GM23338 (cell line): ENCODE measurements at regions not wholly inside any gene's neighbourhood (a gene's known extent, or its start where the extent isn't known, plus 50 kb on each side); places are given as distances from the start of the nearest gene placed in this dataset.

ENCODE experiments used
- ATAC-seq: fragments of 200-7000 bp; cut with Tn5 transposase; 3 replicates; pipeline ENCODE4 v1.9.1; 2020
- DNase-seq: peaks from one replicate; pipeline ENCODE4 v3.0.0-alpha.2; 2015; ENCODE audit warnings: low spot score
- H2AFZ ChIP-seq: fragments of 200-600 bp; sonication (generic); 2 replicates; pipeline ENCODE4 v1.8.0; 2016; ENCODE audit warnings: antibody characterized with exemption, mild to moderate bottlenecking, moderate library complexity
- H3F3A ChIP-seq: fragments of 200-600 bp; sonication (generic); replicated peaks from 2 replicates; pipeline ENCODE4 v1.8.0; 2017; ENCODE audit warnings: antibody characterized with exemption, mixed run types, low read depth
- H3K27ac ChIP-seq: fragments of 200-600 bp; sonication (generic); 2 replicates; pipeline ENCODE4 v1.6.1; 2016; ENCODE audit warnings: low read depth
- H3K27me3 ChIP-seq: fragments of 200-600 bp; sonication (generic); 2 replicates; pipeline ENCODE4 v1.8.0; 2016; ENCODE audit warnings: mild to moderate bottlenecking, mixed run types, moderate library complexity; ENCODE audit not compliant: insufficient read depth
- H3K36me3 ChIP-seq: fragments of 200-600 bp; sonication (generic); 2 replicates; pipeline ENCODE4 v1.8.0; 2016; ENCODE audit warnings: mild to moderate bottlenecking; ENCODE audit not compliant: insufficient read depth
- H3K4me1 ChIP-seq: fragments of 200-600 bp; sonication (generic); 2 replicates; pipeline ENCODE4 v1.8.0; 2016; ENCODE audit warnings: mild to moderate bottlenecking, moderate library complexity; ENCODE audit not compliant: insufficient read depth
- H3K4me2 ChIP-seq: fragments of 200-600 bp; sonication (generic); 2 replicates; pipeline ENCODE4 v1.7.1; 2017; ENCODE audit warnings: mixed run types
- H3K4me3 ChIP-seq: fragments of 200-600 bp; sonication (generic); 2 replicates; pipeline ENCODE4 v1.6.1; 2016; ENCODE audit warnings: mixed run types
- H3K79me2 ChIP-seq: fragments of 200-600 bp; sonication (generic); replicated peaks from 2 replicates; pipeline ENCODE4 v1.8.0; 2017; ENCODE audit warnings: mild to moderate bottlenecking; ENCODE audit not compliant: insufficient read depth
- H3K9me2 ChIP-seq: fragments of 200-600 bp; sonication (generic); 2 replicates; pipeline ENCODE4 v1.8.0; 2017; ENCODE audit not compliant: insufficient read depth
- H4K20me1 ChIP-seq: fragments of 200-600 bp; sonication (generic); replicated peaks from 2 replicates; pipeline ENCODE4 v1.8.0; 2017; ENCODE audit warnings: mild to moderate bottlenecking; ENCODE audit not compliant: insufficient read depth
- H3K27ac Mint-ChIP-seq: 2 replicates; pipeline ENCODE4 v1.8.0; 2020; ENCODE audit warnings: inconsistent platforms, mild to moderate bottlenecking, moderate library complexity, mixed read lengths
- H3K27me3 Mint-ChIP-seq: 3 replicates; pipeline ENCODE4 v1.8.0; 2022; ENCODE audit warnings: low read depth, mild to moderate bottlenecking, moderate library complexity, mixed read lengths, inconsistent platforms; ENCODE audit not compliant: insufficient read depth, poor library complexity
- H3K36me3 Mint-ChIP-seq: 3 replicates; pipeline ENCODE4 v1.8.0; 2021; ENCODE audit warnings: low read depth, mild to moderate bottlenecking, inconsistent platforms, moderate library complexity, mixed read lengths
- H3K4me1 Mint-ChIP-seq: 3 replicates; pipeline ENCODE4 v1.8.0; 2020; ENCODE audit warnings: mild to moderate bottlenecking, inconsistent platforms, mixed read lengths
- H3K4me3 Mint-ChIP-seq: 3 replicates; pipeline ENCODE4 v1.8.0; 2021; ENCODE audit warnings: moderate library complexity, mild to moderate bottlenecking, inconsistent platforms, mixed read lengths
- H3K9me3 Mint-ChIP-seq: 3 replicates; pipeline ENCODE4 v1.8.0; 2020; ENCODE audit warnings: moderate library complexity, mild to moderate bottlenecking, inconsistent platforms, mixed read lengths
- CREB1 ChIP-seq: fragments of 250-450 bp; sonication (Bioruptor Pico); IDR thresholded peaks from 2 replicates; pipeline ENCODE4 v1.5.0; 2020; ENCODE audit warnings: low read depth, mild to moderate bottlenecking, moderate library complexity
- CTCF ChIP-seq, 2 experiments: fragments of 200-600 bp in 1 of 2; sonication (generic) in 1 of 2; conservative IDR thresholded peaks; 2 replicates each; pipeline versions ENCODE4 v1.5.1 to v1.6.1; 2016 to 2017; ENCODE audit warnings: antibody characterized with exemption in 2 of 2, low read depth in 2 of 2, mild to moderate bottlenecking in 2 of 2, moderate library complexity in 1 of 2
- ETS1 ChIP-seq: IDR thresholded peaks from 2 replicates; pipeline ENCODE4 v1.6.1; 2016; ENCODE audit warnings: antibody characterized with exemption
- EZH2 ChIP-seq: fragments of 200-600 bp; sonication (generic); IDR thresholded peaks from one replicate; pipeline ENCODE4 v1.8.0; 2017; ENCODE audit warnings: antibody characterized with exemption, mild to moderate bottlenecking, low read depth; ENCODE audit not compliant: unreplicated experiment
- EZH2phosphoT487 ChIP-seq: fragments of 200-600 bp; sonication (generic); IDR thresholded peaks from one replicate; pipeline ENCODE4 v1.8.1; 2018; ENCODE audit warnings: antibody characterized with exemption; ENCODE audit not compliant: unreplicated experiment
- JUNB ChIP-seq: IDR thresholded peaks from one replicate; pipeline ENCODE4 v1.6.1; 2016; ENCODE audit warnings: antibody characterized with exemption; ENCODE audit not compliant: unreplicated experiment
- NANOG ChIP-seq: IDR thresholded peaks from 2 replicates; pipeline ENCODE4 v1.6.1; 2016; ENCODE audit warnings: antibody characterized with exemption, borderline replicate concordance
- POLR2AphosphoS5 ChIP-seq: IDR thresholded peaks from 2 replicates; pipeline ENCODE4 v1.6.1; 2016; ENCODE audit warnings: antibody characterized with exemption, low read depth
- REST ChIP-seq: IDR thresholded peaks from one replicate; pipeline ENCODE4 v1.6.1; 2018; ENCODE audit warnings: antibody characterized with exemption; ENCODE audit not compliant: unreplicated experiment
- STAT1 ChIP-seq: IDR thresholded peaks from one replicate; pipeline ENCODE4 v1.6.1; 2016; ENCODE audit warnings: antibody characterized with exemption; ENCODE audit not compliant: unreplicated experiment
- ZNF114 ChIP-seq: fragments of 250-450 bp; sonication (Bioruptor Pico); IDR thresholded peaks from 2 replicates; pipeline ENCODE4 v1.5.0; 2020; ENCODE audit warnings: mild to moderate bottlenecking, moderate library complexity
- ZNF331 ChIP-seq: fragments of 250-450 bp; sonication (Bioruptor Pico); IDR thresholded peaks from 2 replicates; pipeline ENCODE4 v1.5.0; 2020; ENCODE audit warnings: low read depth, mild to moderate bottlenecking, moderate library complexity
- ZNF462 ChIP-seq: fragments of 250-450 bp; sonication (Bioruptor Pico); IDR thresholded peaks from 2 replicates; pipeline ENCODE4 v1.5.0; 2020; ENCODE audit warnings: mild to moderate bottlenecking, moderate library complexity

- H3K9me3 Mint-ChIP-seq: no peaks in the 10 kb centered on the region; the same call in 2 of the 3 replicates
- TF ChIP-seq ETS1: no peak
- TF ChIP-seq POLR2AphosphoS5: no peak
- no peak for TF ChIP-seq JUNB
- no peak for TF ChIP-seq STAT1
- no peak for TF ChIP-seq CTCF (conservative IDR thresholded peaks at IDR 0.05; ENCODE audit: low read depth in 2 of 2)
- TF ChIP-seq ZNF462 (CRISPR knock-in tag): no peak
- no peak for TF ChIP-seq CREB1 (CRISPR knock-in tag)
- no peak for TF ChIP-seq ZNF331 (CRISPR knock-in tag)
- TF ChIP-seq EZH2: no peak
- no peak for TF ChIP-seq REST
- no peak for TF ChIP-seq ZNF114 (CRISPR knock-in tag)
- no peak for TF ChIP-seq EZH2phosphoT487
- TF ChIP-seq NANOG: no peak
- Histone ChIP-seq H3K36me3 (no peaks in the 10 kb centered on the region), H3K79me2 (no peaks in the 10 kb centered on the region), H3K9me2 (no peaks in the 10 kb centered on the region), H2AFZ (no peak overlapping the region), H3K4me2 (no peak overlapping the region), H3K27ac (no peak overlapping the region), H3K4me3 (no peak overlapping the region), H3K4me1 (no peaks in the 10 kb centered on the region), H3K27me3 (no peaks in the 10 kb centered on the region), H3F3A (no peaks in the 10 kb centered on the region), H4K20me1 (no peaks in the 10 kb centered on the region)
- DNase-seq: peak; percentile 26
- H3K36me3 Mint-ChIP-seq: no peaks in the 10 kb centered on the region
- H3K4me3 Mint-ChIP-seq: no peak overlapping the region
- no peaks in the 10 kb centered on the region for H3K27me3 Mint-ChIP-seq
- H3K27ac Mint-ChIP-seq: no peak overlapping the region
- H3K4me1 Mint-ChIP-seq: no peaks in the 10 kb centered on the region
- no peak for ATAC-seq
Observed at GRCh38 chr1:172971241-172971640, 79.5 kb downstream of the TNFSF18 start.
